MM.1S (cell line): ENCODE measurements at regions not wholly inside any gene's neighbourhood (a gene's known extent, or its start where the extent isn't known, plus 50 kb on each side); places are given as distances from the start of the nearest gene placed in this dataset.

Source experiments
- DNase-seq: peaks from one replicate; pipeline ENCODE4 v3.0.0-alpha.2; 2015
- H2AFZ ChIP-seq: fragments of 300-600 bp; sonication (generic); 2 replicates; pipeline ENCODE4 v1.6.0; 2016; ENCODE audit warnings: antibody characterized with exemption, low read length
- H3F3A ChIP-seq: fragments of 300-600 bp; sonication (generic); 2 replicates; pipeline ENCODE4 v1.6.1; 2016; ENCODE audit warnings: mild to moderate bottlenecking, antibody characterized with exemption, low read length, moderate library complexity, mixed read lengths; ENCODE audit not compliant: insufficient read depth
- H3K27ac ChIP-seq: fragments of 300-600 bp; sonication (generic); 2 replicates; pipeline ENCODE4 v1.5.1; 2016; ENCODE audit warnings: mild to moderate bottlenecking, low read length
- H3K27me3 ChIP-seq: fragments of 300-600 bp; sonication (generic); replicated peaks from 2 replicates; pipeline ENCODE4 v1.6.0; 2016; ENCODE audit warnings: low read length; ENCODE audit not compliant: insufficient read depth
- H3K36me3 ChIP-seq: fragments of 300-600 bp; sonication (generic); replicated peaks from 2 replicates; pipeline ENCODE4 v1.6.1; 2016; ENCODE audit warnings: mild to moderate bottlenecking, low read length, mixed read lengths; ENCODE audit not compliant: insufficient read depth
- H3K4me1 ChIP-seq: fragments of 300-600 bp; sonication (generic); 2 replicates; pipeline ENCODE4 v1.6.1; 2016; ENCODE audit warnings: low read length, mixed read lengths
- H3K4me2 ChIP-seq: fragments of 300-600 bp; sonication (generic); 2 replicates; pipeline ENCODE4 v1.6.0; 2016; ENCODE audit warnings: low read depth, low read length
- H3K4me3 ChIP-seq: fragments of 300-600 bp; sonication (generic); 2 replicates; pipeline ENCODE4 v1.5.1; 2016; ENCODE audit warnings: low read length, mixed read lengths
- H3K79me2 ChIP-seq: fragments of 300-600 bp; sonication (generic); 2 replicates; pipeline ENCODE4 v1.6.1; 2016; ENCODE audit warnings: mixed run types, low read length, mixed read lengths
- H3K9ac ChIP-seq: fragments of 300-600 bp; sonication (generic); 2 replicates; pipeline ENCODE4 v1.6.1; 2016; ENCODE audit warnings: low read length, mixed read lengths
- H3K9me2 ChIP-seq: fragments of 300-600 bp; sonication (generic); replicated peaks from 2 replicates; pipeline ENCODE4 v1.6.1; 2016; ENCODE audit warnings: mild to moderate bottlenecking, low read length, mixed read lengths; ENCODE audit not compliant: insufficient read depth
- H3K9me3 ChIP-seq: fragments of 300-600 bp; sonication (generic); replicated peaks from 2 replicates; pipeline ENCODE4 v1.6.1; 2016; ENCODE audit warnings: mild to moderate bottlenecking, low read length, mixed read lengths; ENCODE audit not compliant: insufficient read depth
- H4K20me1 ChIP-seq: fragments of 300-600 bp; sonication (generic); 2 replicates; pipeline ENCODE4 v1.6.1; 2016; ENCODE audit warnings: mild to moderate bottlenecking, low read length, moderate library complexity, mixed read lengths; ENCODE audit not compliant: insufficient read depth
- EZH2 ChIP-seq: fragments of 300-600 bp; sonication (generic); optimal IDR thresholded peaks from 2 replicates; pipeline ENCODE3; 2017; ENCODE audit warnings: low read depth, mild to moderate bottlenecking, antibody characterized with exemption, low read length, mixed read lengths
- EZH2phosphoT487 ChIP-seq: fragments of 300-600 bp; sonication (generic); IDR thresholded peaks from 2 replicates; pipeline ENCODE4 v1.6.1; 2018; ENCODE audit warnings: antibody characterized with exemption, low read length
- TF ChIP-seq, protein P1 (sequence below): fragments of 300-600 bp; sonication (generic); IDR thresholded peaks from 2 replicates; pipeline ENCODE4 v1.5.1; 2016; ENCODE audit warnings: antibody characterized with exemption, low read length, mixed read lengths

DNA sequence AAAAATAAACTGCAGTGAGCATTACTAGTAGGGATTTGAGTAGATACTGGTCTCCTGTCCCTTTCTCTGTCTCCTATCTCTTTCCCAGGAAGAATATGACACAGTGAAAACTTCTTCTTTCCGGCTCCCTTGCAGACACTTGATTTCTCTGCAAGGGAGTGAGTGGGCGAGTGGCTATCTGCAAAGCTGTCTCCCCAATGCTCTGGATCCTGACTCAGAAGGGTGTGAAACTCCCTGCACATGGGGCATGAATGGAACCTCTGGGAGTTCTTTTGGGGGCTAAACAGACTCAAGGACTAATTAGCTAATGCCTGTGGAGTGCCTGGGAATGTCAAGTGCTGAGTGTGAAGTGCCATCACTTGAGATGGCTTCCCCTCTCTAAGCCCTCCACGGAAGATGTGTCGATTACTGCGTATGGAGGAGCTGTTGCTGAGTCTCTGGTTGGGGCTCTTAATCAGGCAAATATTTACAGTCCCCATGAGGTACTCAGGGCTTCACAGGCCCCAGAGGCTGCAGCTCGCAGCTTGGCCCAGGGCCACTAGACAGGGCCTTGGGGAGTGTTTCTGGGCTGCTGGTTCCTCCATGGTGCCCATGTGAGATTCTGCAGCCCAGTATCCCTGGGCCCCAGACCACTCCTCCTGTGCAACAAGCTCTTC lies 139.8 kb downstream of the RPS24 start:
- Histone ChIP-seq H4K20me1 (no peaks in the 10 kb centered on the region), H3K4me1 (no peaks in the 10 kb centered on the region; the same call in 1 of the 2 replicates), H3K27me3 (no peaks in the 10 kb centered on the region; the same call in 1 of the 2 replicates)

DNA sequence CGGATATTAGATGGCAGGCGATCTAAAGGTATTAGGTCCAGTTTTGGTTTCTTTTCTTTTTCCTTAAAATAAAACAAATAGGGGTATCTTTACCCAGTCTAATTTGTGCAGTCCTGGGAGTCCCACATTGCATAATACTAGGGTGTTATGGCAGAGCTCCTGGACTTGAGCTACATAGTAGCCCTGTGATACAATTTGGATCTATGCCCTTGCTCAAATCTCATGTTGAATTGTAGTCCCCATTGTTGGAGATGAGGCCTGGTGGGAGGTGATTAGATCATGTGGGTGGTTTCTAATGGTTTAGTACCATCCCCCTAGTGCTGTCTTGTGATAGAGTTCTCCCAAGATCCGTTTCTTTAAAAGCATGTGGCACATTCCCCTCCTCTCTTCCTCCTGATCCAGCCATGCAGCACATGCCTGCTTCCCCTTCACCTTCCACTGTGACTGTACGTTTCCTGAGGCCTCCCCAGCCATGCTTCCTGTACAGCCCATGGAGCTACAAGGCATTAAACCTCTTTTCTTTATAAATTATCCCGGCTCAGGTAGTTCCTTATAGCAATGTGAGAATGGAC lies 141.9 kb downstream of the RPS24 start:
- no peak for TF ChIP-seq EZH2phosphoT487
- TF ChIP-seq EZH2: no peak
- TF ChIP-seq, protein P1, sequence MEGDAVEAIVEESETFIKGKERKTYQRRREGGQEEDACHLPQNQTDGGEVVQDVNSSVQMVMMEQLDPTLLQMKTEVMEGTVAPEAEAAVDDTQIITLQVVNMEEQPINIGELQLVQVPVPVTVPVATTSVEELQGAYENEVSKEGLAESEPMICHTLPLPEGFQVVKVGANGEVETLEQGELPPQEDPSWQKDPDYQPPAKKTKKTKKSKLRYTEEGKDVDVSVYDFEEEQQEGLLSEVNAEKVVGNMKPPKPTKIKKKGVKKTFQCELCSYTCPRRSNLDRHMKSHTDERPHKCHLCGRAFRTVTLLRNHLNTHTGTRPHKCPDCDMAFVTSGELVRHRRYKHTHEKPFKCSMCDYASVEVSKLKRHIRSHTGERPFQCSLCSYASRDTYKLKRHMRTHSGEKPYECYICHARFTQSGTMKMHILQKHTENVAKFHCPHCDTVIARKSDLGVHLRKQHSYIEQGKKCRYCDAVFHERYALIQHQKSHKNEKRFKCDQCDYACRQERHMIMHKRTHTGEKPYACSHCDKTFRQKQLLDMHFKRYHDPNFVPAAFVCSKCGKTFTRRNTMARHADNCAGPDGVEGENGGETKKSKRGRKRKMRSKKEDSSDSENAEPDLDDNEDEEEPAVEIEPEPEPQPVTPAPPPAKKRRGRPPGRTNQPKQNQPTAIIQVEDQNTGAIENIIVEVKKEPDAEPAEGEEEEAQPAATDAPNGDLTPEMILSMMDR: no peak
- Histone ChIP-seq H4K20me1 (no peaks in the 10 kb centered on the region), H3K36me3 (no peaks in the 10 kb centered on the region), H3K79me2 (no peaks in the 10 kb centered on the region), H3K4me3 (no peak overlapping the region), H3K9me3 (no peaks in the 10 kb centered on the region), H3K27me3 (no peaks in the 10 kb centered on the region; the same call in 1 of the 2 replicates), H3K4me1 (no peaks in the 10 kb centered on the region; the same call in 1 of the 2 replicates), H2AFZ (no peak overlapping the region), H3F3A (no peaks in the 10 kb centered on the region), H3K9ac (no peak overlapping the region), H3K4me2 (no peak overlapping the region), H3K27ac (no peak overlapping the region), H3K9me2 (no peaks in the 10 kb centered on the region)
- DNase-seq: no peak

More for the DNA sequence above, 139.8 kb downstream of the RPS24 start:
- Histone ChIP-seq H3K9me2 (no peaks in the 10 kb centered on the region), H3K4me3 (no peak overlapping the region), H3F3A (no peaks in the 10 kb centered on the region), H3K4me2 (no peak overlapping the region), H3K36me3 (no peaks in the 10 kb centered on the region), H3K9me3 (no peaks in the 10 kb centered on the region), H3K27ac (no peak overlapping the region), H3K79me2 (no peaks in the 10 kb centered on the region), H2AFZ (no peak overlapping the region), H3K9ac (no peak overlapping the region)
- DNase-seq: no peak
- TF ChIP-seq EZH2phosphoT487: no peak
- no peak for TF ChIP-seq EZH2
- TF ChIP-seq, protein P1: no peak

- Histone ChIP-seq H3F3A (no peaks in the 10 kb centered on the region), H3K9me3 (no peaks in the 10 kb centered on the region), H4K20me1 (no peaks in the 10 kb centered on the region), H3K27me3 (no peaks in the 10 kb centered on the region; the same call in 1 of the 2 replicates), H3K36me3 (no peaks in the 10 kb centered on the region), H3K4me3 (no peak overlapping the region), H3K27ac (no peak overlapping the region), H3K4me1 (no peaks in the 10 kb centered on the region; the same call in 1 of the 2 replicates), H2AFZ (no peak overlapping the region), H3K79me2 (no peaks in the 10 kb centered on the region), H3K4me2 (no peak overlapping the region), H3K9ac (no peak overlapping the region), H3K9me2 (no peaks in the 10 kb centered on the region)
- DNase-seq: no peak
- TF ChIP-seq, protein P1: no peak
- TF ChIP-seq EZH2 (no peak), EZH2phosphoT487 (no peak)
Measured at GRCh38 chr10:78176320-78177317, 143.0 kb downstream of the RPS24 start.
